SU-DHL-6 (cell line): ENCODE measurements at regions not wholly inside any gene's neighbourhood (a gene's known extent, or its start where the extent isn't known, plus 50 kb on each side); places are given as distances from the start of the nearest gene placed in this dataset.

ENCODE experiments used
- H2AFZ ChIP-seq: fragments of 200-600 bp; sonication (generic); 2 replicates; pipeline ENCODE4 v1.6.1; 2014; ENCODE audit warnings: low read depth, mild to moderate bottlenecking, moderate library complexity, mixed read lengths, antibody characterized with exemption, low read length; ENCODE audit not compliant: severe bottlenecking
- H3F3A ChIP-seq: fragments of 200-600 bp; shearing (Covaris generic); 2 replicates; pipeline ENCODE4 v1.6.0; 2016; ENCODE audit warnings: antibody characterized with exemption, mild to moderate bottlenecking; ENCODE audit not compliant: insufficient read depth
- H3K27ac ChIP-seq: fragments of 200-600 bp; sonication (generic); 2 replicates; pipeline ENCODE4 v1.5.1; 2016; ENCODE audit warnings: low read depth, mild to moderate bottlenecking, low read length, moderate library complexity, mixed read lengths
- H3K27me3 ChIP-seq: fragments of 200-600 bp; sonication (generic), shearing (Covaris generic); 2 replicates; pipeline ENCODE4 v1.6.0; 2014; ENCODE audit warnings: mild to moderate bottlenecking, low read length
- H3K36me3 ChIP-seq: fragments of 200-600 bp; sonication (generic); 2 replicates; pipeline ENCODE4 v1.6.1; 2014; ENCODE audit warnings: mild to moderate bottlenecking, low read length, mixed read lengths
- H3K4me2 ChIP-seq: fragments of 300-600, 200-600 bp; shearing (Covaris generic), sonication (generic); 2 replicates; pipeline ENCODE4 v1.6.0; 2014; ENCODE audit warnings: low read length, low read depth, mild to moderate bottlenecking; ENCODE audit not compliant: poor library complexity, severe bottlenecking
- H3K4me3 ChIP-seq: fragments of 200-600 bp; sonication (generic); 2 replicates; pipeline ENCODE4 v1.5.1; 2014; ENCODE audit warnings: antibody characterized with exemption, low read length, mild to moderate bottlenecking, mixed read lengths; ENCODE audit not compliant: insufficient read depth, poor library complexity, severe bottlenecking
- H3K79me2 ChIP-seq: fragments of 200-600 bp; sonication (generic); 2 replicates; pipeline ENCODE4 v1.6.1; 2014; ENCODE audit warnings: mild to moderate bottlenecking, low read length, moderate library complexity; ENCODE audit not compliant: insufficient read depth
- H3K9ac ChIP-seq: fragments of 200-600 bp; sonication (generic); 2 replicates; pipeline ENCODE4 v1.7.0; 2014; ENCODE audit warnings: mild to moderate bottlenecking, low read length
- H3K9me2 ChIP-seq: fragments of 200-600 bp; sonication (generic); replicated peaks from 2 replicates; pipeline ENCODE4 v1.6.1; 2014; ENCODE audit warnings: low read length; ENCODE audit not compliant: insufficient read depth
- H3K9me3 ChIP-seq: fragments of 200-600 bp; sonication (generic); 2 replicates; pipeline ENCODE4 v1.6.1; 2014; ENCODE audit warnings: low read length, mixed read lengths; ENCODE audit not compliant: insufficient read depth
- H4K20me1 ChIP-seq: fragments of 200-600 bp; sonication (generic); 2 replicates; pipeline ENCODE4 v1.6.1; 2014; ENCODE audit warnings: low read depth, mild to moderate bottlenecking, antibody characterized with exemption, low read length, moderate library complexity, mixed read lengths
- EZH2phosphoT487 ChIP-seq: fragments of 200-600 bp; sonication (generic), shearing (Covaris generic); conservative IDR thresholded peaks from 2 replicates; pipeline ENCODE4 v1.6.1; 2018; ENCODE audit warnings: mild to moderate bottlenecking, antibody characterized with exemption, low read length, moderate library complexity, mixed read lengths
- TF ChIP-seq, protein P1 (sequence below): fragments of 200-600 bp; sonication (generic); IDR thresholded peaks from one replicate; pipeline ENCODE4 v1.5.1; 2017; ENCODE audit warnings: antibody characterized with exemption, mild to moderate bottlenecking, low read length, moderate library complexity; ENCODE audit not compliant: insufficient read depth, poor library complexity, severe bottlenecking

GRCh38 chr4:155530290-155530689 is 136.4 kb upstream of the GUCY1A1 start:
- Histone ChIP-seq H3K9me2 (no peaks in the 10 kb centered on the region), H3K27me3 (no peaks in the 10 kb centered on the region), H3K36me3 (no peaks in the 10 kb centered on the region), H2AFZ (no peak overlapping the region), H3K79me2 (no peaks in the 10 kb centered on the region), H3K4me2 (no peak overlapping the region), H3K9me3 (no peaks in the 10 kb centered on the region), H3K9ac (no peak overlapping the region), H3F3A (no peaks in the 10 kb centered on the region), H3K27ac (no peak overlapping the region), H3K4me3 (no peak overlapping the region), H4K20me1 (no peaks in the 10 kb centered on the region)
- TF ChIP-seq, protein P1, sequence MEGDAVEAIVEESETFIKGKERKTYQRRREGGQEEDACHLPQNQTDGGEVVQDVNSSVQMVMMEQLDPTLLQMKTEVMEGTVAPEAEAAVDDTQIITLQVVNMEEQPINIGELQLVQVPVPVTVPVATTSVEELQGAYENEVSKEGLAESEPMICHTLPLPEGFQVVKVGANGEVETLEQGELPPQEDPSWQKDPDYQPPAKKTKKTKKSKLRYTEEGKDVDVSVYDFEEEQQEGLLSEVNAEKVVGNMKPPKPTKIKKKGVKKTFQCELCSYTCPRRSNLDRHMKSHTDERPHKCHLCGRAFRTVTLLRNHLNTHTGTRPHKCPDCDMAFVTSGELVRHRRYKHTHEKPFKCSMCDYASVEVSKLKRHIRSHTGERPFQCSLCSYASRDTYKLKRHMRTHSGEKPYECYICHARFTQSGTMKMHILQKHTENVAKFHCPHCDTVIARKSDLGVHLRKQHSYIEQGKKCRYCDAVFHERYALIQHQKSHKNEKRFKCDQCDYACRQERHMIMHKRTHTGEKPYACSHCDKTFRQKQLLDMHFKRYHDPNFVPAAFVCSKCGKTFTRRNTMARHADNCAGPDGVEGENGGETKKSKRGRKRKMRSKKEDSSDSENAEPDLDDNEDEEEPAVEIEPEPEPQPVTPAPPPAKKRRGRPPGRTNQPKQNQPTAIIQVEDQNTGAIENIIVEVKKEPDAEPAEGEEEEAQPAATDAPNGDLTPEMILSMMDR = no peak
- TF ChIP-seq EZH2phosphoT487 = no peak

GRCh38 chr4:155529716-155530115 is 136.9 kb upstream of the GUCY1A1 start:
- Histone ChIP-seq H3K27me3 (no peaks in the 10 kb centered on the region), H3K9me3 (no peaks in the 10 kb centered on the region), H2AFZ (no peak overlapping the region)

DNA sequence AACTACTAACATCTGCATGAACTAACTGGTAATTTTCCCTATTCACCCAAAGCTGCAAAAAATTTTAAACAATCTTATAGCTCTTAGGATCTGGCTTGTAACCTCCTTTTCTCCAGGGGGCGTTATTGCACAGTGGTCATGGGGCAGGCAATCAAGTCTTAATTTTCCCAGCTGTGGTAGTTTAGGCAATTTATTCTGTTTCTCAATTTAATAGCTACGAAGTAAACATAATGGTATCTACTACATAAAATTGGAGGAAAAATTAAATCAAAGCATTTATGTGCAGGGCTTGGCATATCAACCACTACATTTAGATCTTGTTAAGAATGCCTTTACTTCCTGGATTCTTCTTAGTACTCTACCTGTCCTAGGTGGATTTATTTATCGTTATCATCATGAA is 137.4 kb upstream of the GUCY1A1 start:
- H2AFZ ChIP-seq = no peak overlapping the region
- no peak overlapping the region for H3K27ac ChIP-seq
- no peak overlapping the region for H3K9ac ChIP-seq

More at GRCh38 chr4:155529716-155530115, 136.9 kb upstream of the GUCY1A1 start:
- TF ChIP-seq, protein P1 = no peak
- no peak for TF ChIP-seq EZH2phosphoT487
- H3K4me3 ChIP-seq = no peak overlapping the region
- no peaks in the 10 kb centered on the region for H4K20me1 ChIP-seq
- no peaks in the 10 kb centered on the region for H3K79me2 ChIP-seq
- no peak overlapping the region for H3K27ac ChIP-seq
- no peaks in the 10 kb centered on the region for H3K36me3 ChIP-seq
- H3F3A ChIP-seq = no peaks in the 10 kb centered on the region
- H3K9ac ChIP-seq = no peak overlapping the region
- no peak overlapping the region for H3K4me2 ChIP-seq
- H3K9me2 ChIP-seq = no peaks in the 10 kb centered on the region

More for the DNA sequence above, 137.4 kb upstream of the GUCY1A1 start:
- Histone ChIP-seq H3K4me3 (no peak overlapping the region), H3K79me2 (no peaks in the 10 kb centered on the region), H3F3A (no peaks in the 10 kb centered on the region), H4K20me1 (no peaks in the 10 kb centered on the region), H3K4me2 (no peak overlapping the region), H3K27me3 (no peaks in the 10 kb centered on the region), H3K9me3 (no peaks in the 10 kb centered on the region), H3K9me2 (no peaks in the 10 kb centered on the region), H3K36me3 (no peaks in the 10 kb centered on the region)
- TF ChIP-seq, protein P1 = no peak
- no peak for TF ChIP-seq EZH2phosphoT487
